ENCODE measurements at regions not wholly inside any gene's neighbourhood (a gene's known extent, or its start where the extent isn't known, plus 50 kb on each side); places are given as distances from the start of the nearest gene placed in this dataset.

- Histone ChIP-seq H3K36me3 (no peaks in the 10 kb centered on the region), H3K9me3 (no peaks in the 10 kb centered on the region), H3K27me3 (no peaks in the 10 kb centered on the region), H3K4me1 (no peaks in the 10 kb centered on the region), H3K27ac (no peak overlapping the region), H3K4me3 (no peak overlapping the region)
- intact Hi-C loops (cut with DNase I): no loop called here
- DNase-seq (ENCODE audit: low spot score in 2 of 2): no peak
- TF ChIP-seq, protein P1, sequence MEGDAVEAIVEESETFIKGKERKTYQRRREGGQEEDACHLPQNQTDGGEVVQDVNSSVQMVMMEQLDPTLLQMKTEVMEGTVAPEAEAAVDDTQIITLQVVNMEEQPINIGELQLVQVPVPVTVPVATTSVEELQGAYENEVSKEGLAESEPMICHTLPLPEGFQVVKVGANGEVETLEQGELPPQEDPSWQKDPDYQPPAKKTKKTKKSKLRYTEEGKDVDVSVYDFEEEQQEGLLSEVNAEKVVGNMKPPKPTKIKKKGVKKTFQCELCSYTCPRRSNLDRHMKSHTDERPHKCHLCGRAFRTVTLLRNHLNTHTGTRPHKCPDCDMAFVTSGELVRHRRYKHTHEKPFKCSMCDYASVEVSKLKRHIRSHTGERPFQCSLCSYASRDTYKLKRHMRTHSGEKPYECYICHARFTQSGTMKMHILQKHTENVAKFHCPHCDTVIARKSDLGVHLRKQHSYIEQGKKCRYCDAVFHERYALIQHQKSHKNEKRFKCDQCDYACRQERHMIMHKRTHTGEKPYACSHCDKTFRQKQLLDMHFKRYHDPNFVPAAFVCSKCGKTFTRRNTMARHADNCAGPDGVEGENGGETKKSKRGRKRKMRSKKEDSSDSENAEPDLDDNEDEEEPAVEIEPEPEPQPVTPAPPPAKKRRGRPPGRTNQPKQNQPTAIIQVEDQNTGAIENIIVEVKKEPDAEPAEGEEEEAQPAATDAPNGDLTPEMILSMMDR (IDR thresholded peaks at IDR 0.05): no peak
These were observed 180.8 kb upstream of the IRX3 start for GRCh38 chr16:54467398-54467797.

DNA sequence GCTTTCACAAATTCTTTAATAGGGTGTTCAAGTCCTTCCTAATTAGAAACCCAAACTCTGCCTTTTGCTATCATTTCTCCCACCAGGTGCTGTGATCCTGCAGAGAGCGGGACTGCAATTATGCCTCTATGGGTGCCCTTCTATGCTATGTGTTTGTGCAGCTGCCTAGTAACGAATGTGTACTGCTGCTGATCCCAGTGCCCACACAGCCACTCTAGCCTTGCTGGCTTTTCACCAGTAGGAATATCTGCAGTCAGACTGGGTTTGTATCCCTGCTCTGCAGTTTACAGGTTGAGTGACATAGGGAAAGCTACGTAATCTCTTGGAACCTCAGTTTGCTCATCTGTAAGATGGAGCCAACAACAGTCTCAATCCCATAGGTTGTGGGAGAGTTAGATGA is 179.6 kb upstream of the IRX3 start:
- intact Hi-C loops (cut with DNase I): no loop called here
- Histone ChIP-seq H3K27me3 (no peaks in the 10 kb centered on the region), H3K36me3 (no peaks in the 10 kb centered on the region), H3K27ac (no peak overlapping the region), H3K9me3 (no peaks in the 10 kb centered on the region), H3K4me3 (no peak overlapping the region), H3K4me1 (no peaks in the 10 kb centered on the region)
- no peak for DNase-seq (ENCODE audit: low spot score in 2 of 2)
- TF ChIP-seq, protein P1 (IDR thresholded peaks at IDR 0.05): no peak

DNA sequence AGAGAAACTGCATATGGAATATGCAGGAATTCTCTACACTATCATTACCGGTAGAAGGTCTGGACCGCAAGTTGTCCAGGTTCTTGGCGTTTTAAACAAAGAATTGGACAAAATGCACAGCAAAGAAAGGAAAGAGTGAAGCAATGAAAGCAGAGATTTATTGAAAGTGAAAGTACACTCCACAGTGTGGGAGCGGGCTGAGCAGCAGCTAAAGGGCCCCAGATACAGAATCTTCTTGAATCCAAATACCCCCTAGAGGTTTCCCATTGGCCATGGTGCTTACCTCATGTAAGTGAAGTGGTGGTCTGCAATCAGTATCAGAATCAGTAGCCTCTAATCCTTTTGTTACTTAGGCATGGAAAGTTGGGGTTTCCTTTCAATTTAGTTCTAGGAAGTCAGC is 178.5 kb upstream of the IRX3 start:
- Histone ChIP-seq H3K9me3 (no peaks in the 10 kb centered on the region), H3K27me3 (no peaks in the 10 kb centered on the region), H3K4me3 (no peak overlapping the region), H3K27ac (no peak overlapping the region), H3K4me1 (no peaks in the 10 kb centered on the region), H3K36me3 (no peaks in the 10 kb centered on the region)
- intact Hi-C loops (cut with DNase I): no loop called here
- DNase-seq (ENCODE audit: low spot score in 2 of 2): no peak
- TF ChIP-seq, protein P1 (IDR thresholded peaks at IDR 0.05): no peak

GRCh38 chr16:54462771-54463170 is 176.2 kb upstream of the IRX3 start:
- Histone ChIP-seq H3K27ac (no peak overlapping the region), H3K4me3 (no peak overlapping the region), H3K27me3 (no peaks in the 10 kb centered on the region), H3K36me3 (no peaks in the 10 kb centered on the region), H3K4me1 (no peaks in the 10 kb centered on the region), H3K9me3 (no peaks in the 10 kb centered on the region)
- TF ChIP-seq, protein P1 (IDR thresholded peaks at IDR 0.05): no peak
- intact Hi-C loops (cut with DNase I): no loop called here
- no peak for DNase-seq (ENCODE audit: low spot score in 2 of 2)

GRCh38 chr16:54462151-54462651 is 175.6 kb upstream of the IRX3 start:
- Histone ChIP-seq H3K4me1 (no peaks in the 10 kb centered on the region), H3K27ac (no peak overlapping the region), H3K4me3 (no peak overlapping the region), H3K36me3 (no peaks in the 10 kb centered on the region), H3K27me3 (no peaks in the 10 kb centered on the region), H3K9me3 (no peaks in the 10 kb centered on the region)
- DNase-seq (ENCODE audit: low spot score in 2 of 2): no peak
- intact Hi-C loops (cut with DNase I): no loop called here
- TF ChIP-seq, protein P1 (IDR thresholded peaks at IDR 0.05): no peak

GRCh38 chr16:54460263-54460860 is 173.8 kb upstream of the IRX3 start:
- Histone ChIP-seq H3K4me3 (no peak overlapping the region), H3K4me1 (no peaks in the 10 kb centered on the region), H3K9me3 (no peaks in the 10 kb centered on the region), H3K27me3 (no peaks in the 10 kb centered on the region), H3K36me3 (no peaks in the 10 kb centered on the region), H3K27ac (no peak overlapping the region)
- TF ChIP-seq, protein P1 (IDR thresholded peaks at IDR 0.05): no peak
- no peak for DNase-seq (ENCODE audit: low spot score in 2 of 2)
- intact Hi-C loops (cut with DNase I): no loop called here
